ENCODE measurements at regions not wholly inside any gene's neighbourhood (a gene's known extent, or its start where the extent isn't known, plus 50 kb on each side); places are given as distances from the start of the nearest gene placed in this dataset.
"Not testable (repeated sequence)": the region's sequence is repeated elsewhere in the genome, so short reads cannot be mapped to it uniquely, and the experiment has no call there.

- H3K9me3 Mint-ChIP-seq; DNase-seq; ATAC-seq (replicated peaks); H3K4me3 Mint-ChIP-seq; H3K27me3 Mint-ChIP-seq; H3K4me1 Mint-ChIP-seq; H3K27ac Mint-ChIP-seq: not testable (repeated sequence)
- peaks cover 31 to 35% of the 10 kb centered on the region in 2 donors for H3K36me3 Mint-ChIP-seq
These were observed 79.1 kb downstream of the KATNIP start for GRCh38 chr16:27628943-27629462.

- no peak for DNase-seq
- Mint-ChIP-seq H3K27ac (no peak overlapping the region), H3K9me3 (no peaks in the 10 kb centered on the region), H3K4me1 (no peaks in the 10 kb centered on the region), H3K4me3 (no peak overlapping the region), H3K36me3 (peaks cover 30 to 47% of the 10 kb centered on the region in 2 donors), H3K27me3 (no peaks in the 10 kb centered on the region)
- ATAC-seq (replicated peaks), result no peak
These were observed 82.3 kb downstream of the KATNIP start for GRCh38 chr16:27632216-27632615.

- Mint-ChIP-seq H3K9me3 (no peaks in the 10 kb centered on the region), H3K4me1 (no peaks in the 10 kb centered on the region), H3K27ac (no peak overlapping the region), H3K36me3 (peaks cover 32 to 56% of the 10 kb centered on the region in 2 donors), H3K4me3 (no peak overlapping the region), H3K27me3 (no peaks in the 10 kb centered on the region)
- ATAC-seq (replicated peaks) (no peak), DNase-seq (no peak)
These were observed 83.3 kb downstream of the KATNIP start for GRCh38 chr16:27633221-27633620.

- no peak overlapping the region for H3K27ac Mint-ChIP-seq
These were observed 83.8 kb downstream of the KATNIP start for GRCh38 chr16:27633721-27634120.

GRCh38 chr16:27634779-27635178 is 84.8 kb downstream of the KATNIP start:
- Mint-ChIP-seq H3K27me3 (no peaks in the 10 kb centered on the region), H3K4me1 (peaks cover 4 to 6% of the 10 kb centered on the region in 2 donors), H3K9me3 (no peaks in the 10 kb centered on the region), H3K4me3 (no peak overlapping the region), H3K27ac (no peak overlapping the region), H3K36me3 (peaks cover 24 to 61% of the 10 kb centered on the region in 2 donors)
- no peak for ATAC-seq (replicated peaks)
- no peak for DNase-seq

More at GRCh38 chr16:27633721-27634120, 83.8 kb downstream of the KATNIP start:
- Mint-ChIP-seq H3K9me3 (no peaks in the 10 kb centered on the region), H3K36me3 (peaks cover 32 to 58% of the 10 kb centered on the region in 2 donors), H3K4me1 (no peaks in the 10 kb centered on the region), H3K4me3 (no peak overlapping the region), H3K27me3 (no peaks in the 10 kb centered on the region)
- no peak for ATAC-seq (replicated peaks)
- no peak for DNase-seq

GRCh38 chr16:27636453-27637240 is 86.7 kb downstream of the KATNIP start:
- H3K36me3 Mint-ChIP-seq, result peaks cover 19 to 60% of the 10 kb centered on the region in 2 donors
- H3K27ac Mint-ChIP-seq, result peak overlapping the region; percentile 33
- ATAC-seq (replicated peaks), result no peak
- H3K27me3 Mint-ChIP-seq, result no peaks in the 10 kb centered on the region
- H3K9me3 Mint-ChIP-seq, result peaks cover 0 to 3% of the 10 kb centered on the region in 2 donors
- H3K4me1 Mint-ChIP-seq, result peaks cover 4 to 7% of the 10 kb centered on the region in 2 donors
- H3K4me3 Mint-ChIP-seq, result no peak overlapping the region
- DNase-seq, result no peak

- DNase-seq, result no peak
- Mint-ChIP-seq H3K4me1 (peaks cover 4 to 7% of the 10 kb centered on the region in 2 donors), H3K27me3 (no peaks in the 10 kb centered on the region), H3K9me3 (peaks cover 0 to 3% of the 10 kb centered on the region in 2 donors), H3K36me3 (peaks cover 14 to 53% of the 10 kb centered on the region in 2 donors), H3K27ac (no peak overlapping the region), H3K4me3 (no peak overlapping the region)
- ATAC-seq (replicated peaks), result no peak
These were observed 89.1 kb downstream of the KATNIP start for GRCh38 chr16:27638833-27639560.

- Mint-ChIP-seq H3K36me3 (peaks cover 18 to 55% of the 10 kb centered on the region in 2 donors), H3K4me3 (no peak overlapping the region), H3K27me3 (no peaks in the 10 kb centered on the region), H3K27ac (no peak overlapping the region), H3K9me3 (peaks cover 0 to 3% of the 10 kb centered on the region in 2 donors), H3K4me1 (peaks cover 4 to 7% of the 10 kb centered on the region in 2 donors)
- DNase-seq (peak; percentile 14), ATAC-seq (replicated peaks) (peak; percentile 93 to 94)
These were observed 89.8 kb downstream of the KATNIP start for GRCh38 chr16:27639561-27640276.

GRCh38 chr16:27640277-27640600 is 90.3 kb downstream of the KATNIP start:
- no peak for DNase-seq
- H3K36me3 Mint-ChIP-seq, result peaks cover 18 to 54% of the 10 kb centered on the region in 2 donors

GRCh38 chr16:27641260-27641659 is 91.3 kb downstream of the KATNIP start:
- Mint-ChIP-seq H3K36me3 (peaks cover 17 to 53% of the 10 kb centered on the region in 2 donors), H3K4me1 (peaks cover 4 to 7% of the 10 kb centered on the region in 2 donors), H3K9me3 (peaks cover 0 to 3% of the 10 kb centered on the region in 2 donors), H3K27me3 (no peaks in the 10 kb centered on the region), H3K27ac (no peak overlapping the region), H3K4me3 (no peak overlapping the region)
- DNase-seq, result no peak
- no peak for ATAC-seq (replicated peaks)

More at GRCh38 chr16:27640277-27640600, 90.3 kb downstream of the KATNIP start:
- Mint-ChIP-seq H3K9me3 (peaks cover 0 to 3% of the 10 kb centered on the region in 2 donors), H3K27me3 (no peaks in the 10 kb centered on the region), H3K27ac (no peak overlapping the region), H3K4me1 (peaks cover 4 to 7% of the 10 kb centered on the region in 2 donors), H3K4me3 (no peak overlapping the region)
- ATAC-seq (replicated peaks), result peak; percentile 3 to 32

- not testable (repeated sequence) for DNase-seq; ATAC-seq (replicated peaks); H3K4me1 Mint-ChIP-seq; H3K27me3 Mint-ChIP-seq; H3K9me3 Mint-ChIP-seq; H3K27ac Mint-ChIP-seq; H3K4me3 Mint-ChIP-seq
- peaks cover 15 to 48% of the 10 kb centered on the region in 2 donors for H3K36me3 Mint-ChIP-seq
These were observed 91.9 kb downstream of the KATNIP start for GRCh38 chr16:27641734-27642415.

GRCh38 chr16:27642756-27643155 is 92.8 kb downstream of the KATNIP start:
- H3K9me3 Mint-ChIP-seq, result peaks cover 0 to 3% of the 10 kb centered on the region in 2 donors
- DNase-seq, result no peak
- ATAC-seq (replicated peaks), result no peak
- H3K36me3 Mint-ChIP-seq, result peaks cover 13 to 40% of the 10 kb centered on the region in 2 donors
- no peak overlapping the region for H3K27ac Mint-ChIP-seq
- no peak overlapping the region for H3K4me3 Mint-ChIP-seq
- H3K27me3 Mint-ChIP-seq, result no peaks in the 10 kb centered on the region
- peaks cover 4 to 7% of the 10 kb centered on the region in 2 donors for H3K4me1 Mint-ChIP-seq

- H3K27me3 Mint-ChIP-seq, result no peaks in the 10 kb centered on the region
- no peak overlapping the region for H3K4me3 Mint-ChIP-seq
- peaks cover 4 to 7% of the 10 kb centered on the region in 2 donors for H3K4me1 Mint-ChIP-seq
- no peak for ATAC-seq (replicated peaks)
- peak overlapping the region; percentile 57 for H3K27ac Mint-ChIP-seq
- H3K9me3 Mint-ChIP-seq, result peaks cover 0 to 3% of the 10 kb centered on the region in 2 donors
- H3K36me3 Mint-ChIP-seq, result peaks cover 17 to 30% of the 10 kb centered on the region in 2 donors
- no peak for DNase-seq
These were observed 94.2 kb downstream of the KATNIP start for GRCh38 chr16:27644165-27644564.
